ENCODE measurements at regions not wholly inside any gene's neighbourhood (a gene's known extent, or its start where the extent isn't known, plus 50 kb on each side); places are given as distances from the start of the nearest gene placed in this dataset.

DNA sequence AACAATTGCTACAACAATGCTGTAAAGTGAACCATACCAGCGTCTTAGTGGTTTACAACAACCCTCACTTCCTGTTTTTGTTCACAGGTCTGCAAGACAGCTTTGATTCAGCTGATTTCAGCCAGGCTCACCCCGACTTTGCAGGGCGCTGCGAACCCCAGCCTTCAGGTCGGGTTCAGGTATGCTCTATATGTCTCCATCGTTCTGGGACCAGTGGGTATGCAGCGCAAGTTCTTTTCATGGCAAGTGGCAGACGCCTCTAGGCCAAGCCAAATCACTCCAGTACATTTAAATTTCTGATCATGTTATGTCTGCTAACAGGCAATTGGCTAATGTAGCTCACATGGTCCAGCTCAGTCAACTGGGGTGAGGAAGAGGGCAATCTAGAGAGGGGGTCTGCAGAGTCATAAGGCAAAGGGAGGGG, 52.4 kb upstream of the RGMA start:
- no peak for TF ChIP-seq CSRNP3 (CRISPR knock-in tag; IDR thresholded peaks at IDR 0.05)
- TF ChIP-seq TOX (CRISPR knock-in tag; IDR thresholded peaks at IDR 0.05; ENCODE audit: borderline replicate concordance), result no peak
- no peak for TF ChIP-seq ISL1 (CRISPR knock-in tag; IDR thresholded peaks at IDR 0.05)
- no peak for TF ChIP-seq CSDC2 (CRISPR knock-in tag; IDR thresholded peaks at IDR 0.05)
- TF ChIP-seq ZNF565 (CRISPR knock-in tag; conservative IDR thresholded peaks at IDR 0.05; ENCODE audit: low read depth), result no peak
- no peak for TF ChIP-seq POU6F1 (CRISPR knock-in tag; IDR thresholded peaks at IDR 0.05; ENCODE audit: borderline replicate concordance, low read depth)
- TF ChIP-seq ARNTL (CRISPR knock-in tag; IDR thresholded peaks at IDR 0.05; ENCODE audit: borderline replicate concordance, low read depth), result no peak
- no peak for TF ChIP-seq RARB (CRISPR knock-in tag; IDR thresholded peaks at IDR 0.05)
- no peak for ATAC-seq

DNA sequence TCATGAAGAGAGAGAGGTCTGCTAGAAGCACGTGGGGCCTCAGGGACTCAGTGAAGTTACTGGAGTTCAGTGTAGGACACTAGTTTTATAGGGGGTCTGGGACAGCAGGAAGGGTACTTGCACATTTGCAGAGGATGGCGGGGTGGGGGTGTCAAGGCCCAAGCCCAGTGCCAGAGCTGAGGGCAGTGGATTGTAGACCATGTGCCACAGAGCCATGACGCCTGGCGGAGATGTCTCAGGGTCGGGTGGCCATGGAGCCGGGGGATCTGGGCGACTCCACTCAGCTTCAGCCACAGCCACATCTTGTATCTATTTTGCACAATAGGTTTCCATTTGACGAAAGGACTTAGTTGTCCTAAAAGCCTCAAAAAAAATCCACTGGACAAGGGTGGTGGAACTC, 50.4 kb upstream of the RGMA start:
- ATAC-seq, result no peak
- TF ChIP-seq, protein P1, sequence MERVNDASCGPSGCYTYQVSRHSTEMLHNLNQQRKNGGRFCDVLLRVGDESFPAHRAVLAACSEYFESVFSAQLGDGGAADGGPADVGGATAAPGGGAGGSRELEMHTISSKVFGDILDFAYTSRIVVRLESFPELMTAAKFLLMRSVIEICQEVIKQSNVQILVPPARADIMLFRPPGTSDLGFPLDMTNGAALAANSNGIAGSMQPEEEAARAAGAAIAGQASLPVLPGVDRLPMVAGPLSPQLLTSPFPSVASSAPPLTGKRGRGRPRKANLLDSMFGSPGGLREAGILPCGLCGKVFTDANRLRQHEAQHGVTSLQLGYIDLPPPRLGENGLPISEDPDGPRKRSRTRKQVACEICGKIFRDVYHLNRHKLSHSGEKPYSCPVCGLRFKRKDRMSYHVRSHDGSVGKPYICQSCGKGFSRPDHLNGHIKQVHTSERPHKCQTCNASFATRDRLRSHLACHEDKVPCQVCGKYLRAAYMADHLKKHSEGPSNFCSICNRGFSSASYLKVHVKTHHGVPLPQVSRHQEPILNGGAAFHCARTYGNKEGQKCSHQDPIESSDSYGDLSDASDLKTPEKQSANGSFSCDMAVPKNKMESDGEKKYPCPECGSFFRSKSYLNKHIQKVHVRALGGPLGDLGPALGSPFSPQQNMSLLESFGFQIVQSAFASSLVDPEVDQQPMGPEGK (CRISPR knock-in tag; IDR thresholded peaks at IDR 0.05; ENCODE audit: borderline replicate concordance), result no peak
- no peak for TF ChIP-seq TCF4 (CRISPR knock-in tag; IDR thresholded peaks at IDR 0.05; ENCODE audit: borderline replicate concordance)
- TF ChIP-seq OSR1 (CRISPR knock-in tag; IDR thresholded peaks at IDR 0.05), result no peak
- no peak for TF ChIP-seq CSRNP3 (CRISPR knock-in tag; IDR thresholded peaks at IDR 0.05)
- TF ChIP-seq BACH2 (CRISPR knock-in tag; IDR thresholded peaks at IDR 0.05; ENCODE audit: borderline replicate concordance), result no peak
- no peak for TF ChIP-seq RARB (CRISPR knock-in tag; IDR thresholded peaks at IDR 0.05)
- no peak for TF ChIP-seq ZNF70 (CRISPR knock-in tag; IDR thresholded peaks at IDR 0.05)
- TF ChIP-seq ESRRG (CRISPR knock-in tag; IDR thresholded peaks at IDR 0.05), result no peak
- no peak for TF ChIP-seq CREB5 (CRISPR knock-in tag; IDR thresholded peaks at IDR 0.05; ENCODE audit: low read depth)
- TF ChIP-seq SNAI2 (CRISPR knock-in tag; IDR thresholded peaks at IDR 0.05), result no peak
- no peak for TF ChIP-seq PPARA (CRISPR knock-in tag; IDR thresholded peaks at IDR 0.05; ENCODE audit: borderline replicate concordance)
- no peak for TF ChIP-seq GLIS3 (CRISPR knock-in tag; IDR thresholded peaks at IDR 0.05)
- no peak for TF ChIP-seq ZNF8 (CRISPR knock-in tag; IDR thresholded peaks at IDR 0.05)
- no peak for TF ChIP-seq POU6F1 (CRISPR knock-in tag; IDR thresholded peaks at IDR 0.05; ENCODE audit: borderline replicate concordance, low read depth)
- no peak for TF ChIP-seq ZFP30 (CRISPR knock-in tag; IDR thresholded peaks at IDR 0.05)
- no peak for TF ChIP-seq ISL1 (CRISPR knock-in tag; IDR thresholded peaks at IDR 0.05)
- TF ChIP-seq ZFP3 (CRISPR knock-in tag; IDR thresholded peaks at IDR 0.05), result no peak

DNA sequence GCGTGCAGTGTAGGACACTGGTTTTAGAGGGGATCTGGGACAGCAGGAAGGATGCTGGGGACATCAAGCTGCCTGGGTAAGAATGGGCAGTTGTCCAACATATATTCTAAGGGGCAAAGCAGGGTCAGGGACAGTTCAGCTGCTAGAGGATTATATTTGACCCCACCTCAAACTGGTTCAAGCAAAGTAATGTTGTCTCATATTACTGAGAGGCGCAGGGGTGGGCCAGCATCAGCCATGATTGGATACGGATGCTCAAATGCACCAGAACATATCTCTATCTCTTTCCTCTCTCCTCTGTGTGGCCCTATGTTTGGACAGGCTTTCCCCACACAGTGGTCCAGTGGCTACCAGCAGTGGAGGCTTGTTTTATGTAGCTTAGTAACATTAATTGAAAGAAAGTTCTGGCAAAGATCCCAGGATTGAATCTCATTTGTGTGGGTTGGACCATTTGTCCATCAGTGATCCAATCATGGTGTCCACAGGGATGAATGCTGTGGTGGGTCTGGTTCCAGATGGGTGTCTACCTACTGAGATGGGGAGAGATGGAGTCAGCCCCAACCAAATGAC, 49.8 kb upstream of the RGMA start:
- ATAC-seq, result no peak
- TF ChIP-seq CSDC2 (CRISPR knock-in tag; IDR thresholded peaks at IDR 0.05), result no peak
- no peak for TF ChIP-seq GLIS3 (CRISPR knock-in tag; IDR thresholded peaks at IDR 0.05)
- TF ChIP-seq, protein P2, sequence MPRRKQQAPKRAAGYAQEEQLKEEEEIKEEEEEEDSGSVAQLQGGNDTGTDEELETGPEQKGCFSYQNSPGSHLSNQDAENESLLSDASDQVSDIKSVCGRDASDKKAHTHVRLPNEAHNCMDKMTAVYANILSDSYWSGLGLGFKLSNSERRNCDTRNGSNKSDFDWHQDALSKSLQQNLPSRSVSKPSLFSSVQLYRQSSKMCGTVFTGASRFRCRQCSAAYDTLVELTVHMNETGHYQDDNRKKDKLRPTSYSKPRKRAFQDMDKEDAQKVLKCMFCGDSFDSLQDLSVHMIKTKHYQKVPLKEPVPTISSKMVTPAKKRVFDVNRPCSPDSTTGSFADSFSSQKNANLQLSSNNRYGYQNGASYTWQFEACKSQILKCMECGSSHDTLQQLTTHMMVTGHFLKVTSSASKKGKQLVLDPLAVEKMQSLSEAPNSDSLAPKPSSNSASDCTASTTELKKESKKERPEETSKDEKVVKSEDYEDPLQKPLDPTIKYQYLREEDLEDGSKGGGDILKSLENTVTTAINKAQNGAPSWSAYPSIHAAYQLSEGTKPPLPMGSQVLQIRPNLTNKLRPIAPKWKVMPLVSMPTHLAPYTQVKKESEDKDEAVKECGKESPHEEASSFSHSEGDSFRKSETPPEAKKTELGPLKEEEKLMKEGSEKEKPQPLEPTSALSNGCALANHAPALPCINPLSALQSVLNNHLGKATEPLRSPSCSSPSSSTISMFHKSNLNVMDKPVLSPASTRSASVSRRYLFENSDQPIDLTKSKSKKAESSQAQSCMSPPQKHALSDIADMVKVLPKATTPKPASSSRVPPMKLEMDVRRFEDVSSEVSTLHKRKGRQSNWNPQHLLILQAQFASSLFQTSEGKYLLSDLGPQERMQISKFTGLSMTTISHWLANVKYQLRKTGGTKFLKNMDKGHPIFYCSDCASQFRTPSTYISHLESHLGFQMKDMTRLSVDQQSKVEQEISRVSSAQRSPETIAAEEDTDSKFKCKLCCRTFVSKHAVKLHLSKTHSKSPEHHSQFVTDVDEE (CRISPR knock-in tag; IDR thresholded peaks at IDR 0.05), result no peak
- no peak for TF ChIP-seq BACH2 (CRISPR knock-in tag; IDR thresholded peaks at IDR 0.05; ENCODE audit: borderline replicate concordance)
- TF ChIP-seq TCF4 (CRISPR knock-in tag; IDR thresholded peaks at IDR 0.05; ENCODE audit: borderline replicate concordance), result no peak
- TF ChIP-seq, protein P1 (CRISPR knock-in tag; IDR thresholded peaks at IDR 0.05; ENCODE audit: borderline replicate concordance), result no peak
- TF ChIP-seq ZFP3 (CRISPR knock-in tag; IDR thresholded peaks at IDR 0.05), result no peak
- TF ChIP-seq RARB (CRISPR knock-in tag; IDR thresholded peaks at IDR 0.05), result no peak
- TF ChIP-seq OSR1 (CRISPR knock-in tag; IDR thresholded peaks at IDR 0.05), result no peak
